Eye (tissue), 1 donor: ENCODE measurements at regions not wholly inside any gene's neighbourhood (a gene's known extent, or its start where the extent isn't known, plus 50 kb on each side); places are given as distances from the start of the nearest gene placed in this dataset.

Experiments
- DNase-seq: peaks from one replicate; pipeline ENCODE4 v3.0.0-alpha.2; 2015

DNA sequence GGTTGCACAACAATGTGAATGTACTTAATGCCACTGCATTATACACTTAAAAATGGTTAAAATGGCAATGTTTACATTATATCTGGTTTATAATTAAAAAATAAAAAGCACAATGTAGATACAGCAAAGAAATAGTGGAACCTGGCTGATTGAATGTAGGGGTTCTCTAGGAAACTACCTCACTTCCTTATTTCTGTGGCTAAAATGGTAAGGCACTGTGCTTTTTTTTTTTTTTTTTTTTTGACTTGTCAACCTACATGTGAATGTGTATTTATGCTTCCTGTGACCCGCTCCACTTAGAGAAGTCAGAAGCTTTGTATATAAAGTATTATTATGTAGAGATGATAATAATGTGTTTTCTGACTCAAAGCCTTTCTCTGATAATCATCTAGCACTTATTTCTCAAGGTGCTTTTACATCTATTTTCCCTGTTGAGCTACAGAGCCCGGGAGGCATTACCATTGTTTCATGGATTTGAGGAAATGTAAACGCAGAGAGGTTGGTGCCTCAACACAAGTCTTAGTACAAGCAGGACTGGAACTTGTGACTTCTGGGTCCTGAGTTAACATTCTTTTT, 55.0 kb downstream of the SOX4 start:
- DNase-seq = no peak

- DNase-seq = no peak
These were observed 59.8 kb downstream of the SOX4 start for GRCh38 chr6:21653323-21653722.

DNA sequence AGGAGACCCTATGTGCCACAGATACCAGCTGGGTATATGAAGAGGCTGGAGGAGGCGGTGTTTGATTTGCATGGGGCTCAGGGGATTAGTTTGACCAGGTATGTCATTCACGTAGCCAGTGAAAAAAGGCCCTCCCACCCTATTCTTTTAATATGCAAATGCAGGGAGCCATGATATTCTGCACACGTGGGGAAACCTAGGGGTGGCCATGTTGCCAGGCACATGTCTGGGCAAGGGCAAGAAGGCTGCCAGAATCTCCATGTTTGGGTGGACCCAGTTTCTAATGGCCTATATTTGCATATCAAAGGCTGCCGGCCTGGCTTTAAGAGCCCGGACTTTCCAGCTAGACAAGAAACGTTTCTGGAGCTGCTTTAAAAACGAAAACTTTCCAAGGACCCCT, 60.4 kb downstream of the SOX4 start:
- DNase-seq = no peak

GRCh38 chr6:21654361-21654760, 60.8 kb downstream of the SOX4 start:
- no peak for DNase-seq

- DNase-seq = no peak
These were observed 70.4 kb downstream of the SOX4 start for GRCh38 chr6:21663966-21664313.

GRCh38 chr6:21664314-21665109, 71.0 kb downstream of the SOX4 start:
- peak; percentile 87 for DNase-seq

DNA sequence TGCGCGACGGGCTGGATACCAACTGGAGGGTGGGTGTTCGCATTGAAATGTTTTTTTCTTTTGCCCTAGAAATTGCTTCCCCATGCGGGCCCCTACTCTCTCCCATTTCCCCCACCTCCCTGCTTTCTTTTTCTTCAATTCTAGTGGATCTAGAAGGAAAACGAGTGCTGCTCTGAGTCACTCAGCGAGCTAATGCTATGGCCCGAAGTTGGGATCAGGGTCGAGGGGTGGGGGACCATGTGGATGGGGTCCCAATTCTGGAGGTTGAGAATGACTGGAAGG, 71.5 kb downstream of the SOX4 start:
- DNase-seq = peak; percentile 78

DNA sequence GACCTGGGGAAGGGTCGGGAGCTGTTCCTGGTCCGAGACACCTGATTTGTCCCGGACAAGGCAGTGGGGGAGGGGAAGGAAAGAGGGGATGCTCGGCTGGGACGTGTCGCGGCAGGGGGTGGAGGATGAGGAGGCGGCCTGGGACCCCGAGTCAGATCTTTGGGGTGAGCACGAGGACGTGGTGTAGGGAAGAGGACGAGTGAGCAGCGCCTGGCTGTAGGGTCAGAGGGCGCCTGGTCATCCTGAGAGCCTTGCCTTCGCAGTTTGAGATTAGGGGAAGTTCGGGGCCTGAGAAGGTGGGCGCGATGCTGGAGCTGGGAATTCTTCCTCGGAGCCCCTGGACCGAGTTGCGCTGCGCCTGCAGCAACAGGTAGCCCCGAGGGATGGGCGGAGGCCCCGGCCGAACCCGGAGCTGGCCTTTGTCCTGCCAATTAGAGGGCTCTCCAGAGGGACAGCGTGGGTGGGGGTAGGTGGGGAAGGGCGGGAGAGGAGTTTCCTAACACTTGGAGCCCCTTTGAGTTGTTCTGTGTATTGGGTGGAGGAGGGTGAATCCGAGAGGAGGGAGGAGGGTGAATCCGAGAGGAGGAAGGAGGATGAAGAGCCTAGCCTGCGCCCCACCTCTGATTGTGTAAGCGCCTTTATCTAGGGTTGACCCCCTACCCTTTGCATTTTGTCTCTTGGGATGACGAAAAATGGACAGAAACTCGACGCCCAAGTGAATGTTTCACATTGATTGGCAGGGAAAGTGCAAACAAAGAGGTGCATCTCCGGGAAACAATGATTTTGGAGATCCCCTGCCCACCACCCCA, 72.0 kb downstream of the SOX4 start:
- peak; percentile 78 for DNase-seq

DNA sequence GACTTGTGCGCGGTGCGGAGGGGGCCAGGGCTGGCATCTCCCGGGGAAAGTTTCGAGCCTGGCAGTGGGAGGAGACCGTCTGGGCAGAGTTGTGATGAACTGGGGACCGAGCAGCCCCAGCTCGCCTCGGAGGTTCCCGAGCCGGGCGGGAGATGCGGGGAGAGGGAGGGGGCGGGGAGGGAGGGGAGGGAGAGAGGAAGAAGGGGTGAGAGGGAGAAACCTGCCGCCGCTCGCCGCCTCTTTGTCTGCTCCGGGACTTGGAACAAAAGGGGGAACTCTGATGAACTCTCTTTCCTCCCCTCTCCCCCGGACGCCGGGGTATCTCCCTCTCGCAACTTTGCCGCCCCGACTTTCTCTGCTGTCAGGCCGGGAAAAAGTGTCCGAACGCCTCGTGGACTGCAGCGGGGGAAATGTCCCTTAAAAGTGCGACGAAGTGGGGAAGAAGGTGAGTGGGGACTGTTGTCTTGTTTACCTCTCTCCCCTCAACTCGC, 72.7 kb downstream of the SOX4 start:
- DNase-seq = peak; percentile 81

- DNase-seq = peak; percentile 82
These were observed 73.5 kb downstream of the SOX4 start for GRCh38 chr6:21666853-21667681.

DNA sequence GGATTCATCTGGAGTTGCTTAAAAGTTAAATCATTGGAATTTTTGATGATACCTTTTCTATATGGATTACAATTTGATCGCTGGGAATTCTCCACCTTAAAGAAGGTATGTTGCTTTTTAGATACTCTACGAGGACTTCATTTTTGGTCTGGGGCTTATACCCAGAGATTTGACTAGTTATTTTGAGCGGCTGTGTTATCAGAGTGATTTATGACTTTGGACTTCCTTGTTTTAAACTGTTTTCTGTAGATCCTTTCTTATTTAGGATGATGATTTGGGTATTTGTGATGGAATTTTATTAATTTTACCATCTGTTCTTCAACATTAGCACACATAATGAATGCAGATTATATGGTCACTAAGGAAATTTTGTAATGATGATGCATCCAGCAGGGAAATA, 75.2 kb downstream of the SOX4 start:
- DNase-seq = no peak

DNA sequence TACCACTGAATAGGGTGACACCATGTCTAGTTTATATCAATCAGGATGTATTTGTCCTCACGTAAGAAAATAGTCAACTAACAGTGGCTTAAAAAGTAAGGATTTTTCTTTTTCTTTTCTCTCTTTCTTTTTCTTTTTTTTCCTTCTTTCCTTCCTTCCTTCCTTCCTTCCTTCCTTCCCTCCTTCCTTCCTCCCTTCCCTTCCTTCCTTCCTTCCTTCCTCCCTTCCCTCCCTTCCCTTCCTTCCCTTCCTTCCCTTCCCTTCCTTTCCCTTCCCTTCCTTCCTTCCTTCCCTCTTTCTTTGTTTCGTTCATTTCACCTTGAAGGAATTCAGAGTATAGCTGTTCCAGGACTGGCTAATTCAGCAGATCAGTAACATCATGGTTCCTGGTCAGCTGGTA, 83.2 kb downstream of the SOX4 start:
- no peak for DNase-seq

GRCh38 chr6:21678990-21679389, 85.4 kb downstream of the SOX4 start:
- DNase-seq = no peak

DNA sequence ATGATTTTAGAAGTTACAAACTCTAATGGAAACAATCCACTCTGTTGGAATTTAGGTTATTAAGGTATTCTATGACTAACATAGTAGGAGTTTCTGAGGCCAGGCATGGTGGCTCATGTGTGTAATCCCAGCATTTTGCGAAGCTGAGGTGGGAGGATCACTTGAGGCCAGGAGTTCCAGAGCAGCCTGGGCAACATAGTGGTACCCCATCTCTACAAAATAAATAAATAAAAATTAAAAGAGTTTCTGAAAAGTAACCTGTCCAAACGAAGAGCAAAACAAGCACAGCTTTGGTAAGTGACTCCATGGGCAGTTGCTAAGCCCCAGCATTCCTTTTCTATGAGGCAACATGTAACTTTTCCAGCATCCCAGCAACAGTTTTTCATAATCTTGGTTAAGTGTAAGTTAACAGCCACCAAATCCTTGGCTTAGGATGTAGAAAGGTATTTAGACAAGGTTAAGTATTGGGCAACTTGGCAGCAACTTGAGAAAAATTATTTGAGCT, 86.3 kb downstream of the SOX4 start:
- DNase-seq = peak; percentile 23

DNA sequence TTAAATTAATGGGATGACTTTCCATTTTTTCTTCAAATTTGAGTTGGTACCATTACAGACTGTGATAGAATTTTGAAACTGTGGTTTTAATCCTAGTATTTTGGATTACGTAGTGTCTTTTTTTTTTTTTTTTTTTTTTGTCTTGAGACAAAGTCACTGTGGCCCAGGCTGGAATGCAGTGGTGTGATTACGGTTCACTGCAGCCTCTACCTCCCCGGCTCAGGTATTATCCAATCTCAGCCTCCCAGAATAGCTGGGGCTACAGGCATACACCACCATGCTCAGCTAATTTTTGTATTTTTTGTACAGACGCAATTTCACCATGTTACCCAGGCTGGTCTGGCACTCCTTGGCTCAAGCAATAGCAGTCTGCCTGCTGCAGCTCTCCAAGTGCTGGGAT, 87.1 kb downstream of the SOX4 start:
- no peak for DNase-seq

- DNase-seq = no peak
These were observed 96.9 kb downstream of the SOX4 start for GRCh38 chr6:21690489-21690888.

- no peak for DNase-seq
These were observed 98.3 kb downstream of the SOX4 start for GRCh38 chr6:21691685-21692346.

DNA sequence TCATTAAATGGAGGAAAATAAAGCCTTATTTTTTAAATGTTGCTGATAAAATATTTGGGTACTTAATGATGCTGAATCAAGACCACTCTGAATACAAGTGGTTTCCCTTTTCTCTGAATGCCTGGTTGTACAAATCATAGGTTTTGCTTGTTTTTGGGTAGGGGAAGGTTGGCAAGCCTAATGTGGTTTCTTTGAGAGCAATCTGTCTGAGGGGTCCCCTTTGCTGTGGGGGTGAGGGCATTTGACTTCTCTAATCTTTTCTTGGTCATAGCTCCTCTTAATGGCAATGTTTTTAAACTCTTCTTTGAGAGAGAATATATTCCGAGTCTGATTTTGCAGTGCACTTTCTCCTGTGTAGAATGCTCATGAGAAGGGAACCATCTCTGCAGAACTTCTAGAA, 99.2 kb downstream of the SOX4 start:
- DNase-seq = no peak

- no peak for DNase-seq
These were observed 100.6 kb downstream of the SOX4 start for GRCh38 chr6:21694168-21694567.

DNA sequence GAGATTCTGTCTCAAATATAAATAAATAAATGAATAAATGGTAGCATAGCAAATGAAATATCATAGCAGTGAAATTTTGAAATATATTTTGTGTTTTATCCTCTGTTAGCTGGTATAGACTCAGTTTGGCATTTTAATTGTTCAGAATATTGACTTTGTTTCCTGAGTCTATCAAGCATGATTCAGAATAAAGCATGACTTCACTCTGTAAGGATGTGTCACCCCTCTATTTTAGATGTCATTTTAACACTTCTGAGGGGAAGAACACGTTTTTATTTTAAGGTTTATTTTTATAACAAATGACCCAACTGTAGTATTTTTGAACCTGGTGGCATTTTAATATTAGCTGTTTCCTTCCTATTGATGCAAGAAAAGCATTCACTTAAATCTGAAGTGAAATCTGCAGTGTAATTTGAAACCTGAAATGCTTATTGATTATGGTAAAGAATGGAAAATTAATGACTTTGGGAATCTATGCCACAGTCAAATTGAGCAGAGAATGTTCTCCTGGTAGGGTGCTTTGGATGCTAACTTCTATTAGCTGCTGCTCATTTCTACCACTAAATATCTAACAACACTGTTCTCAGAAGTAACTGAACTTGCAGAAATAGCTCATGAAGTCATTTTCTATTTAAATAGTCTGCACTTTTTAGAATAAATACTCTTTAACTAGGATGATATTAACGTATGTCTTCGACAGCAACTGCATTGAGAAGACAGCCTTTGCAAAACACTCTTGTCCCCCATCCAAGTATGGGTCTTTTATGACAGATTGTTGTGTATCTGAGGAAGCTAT, 114.2 kb downstream of the SOX4 start:
- DNase-seq = no peak

DNA sequence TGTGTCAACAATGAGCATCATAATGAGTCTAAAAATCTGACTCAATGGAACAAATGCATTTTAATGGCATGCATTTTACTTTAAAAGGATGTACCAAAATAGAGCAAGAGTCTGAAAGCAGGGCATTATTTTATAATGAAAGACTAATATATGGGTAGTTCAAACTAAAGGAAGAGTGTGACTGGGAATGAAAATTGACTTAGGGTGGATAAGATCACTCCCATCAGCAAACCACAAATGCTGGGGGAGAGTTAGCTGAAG, 114.7 kb downstream of the SOX4 start:
- no peak for DNase-seq

DNA sequence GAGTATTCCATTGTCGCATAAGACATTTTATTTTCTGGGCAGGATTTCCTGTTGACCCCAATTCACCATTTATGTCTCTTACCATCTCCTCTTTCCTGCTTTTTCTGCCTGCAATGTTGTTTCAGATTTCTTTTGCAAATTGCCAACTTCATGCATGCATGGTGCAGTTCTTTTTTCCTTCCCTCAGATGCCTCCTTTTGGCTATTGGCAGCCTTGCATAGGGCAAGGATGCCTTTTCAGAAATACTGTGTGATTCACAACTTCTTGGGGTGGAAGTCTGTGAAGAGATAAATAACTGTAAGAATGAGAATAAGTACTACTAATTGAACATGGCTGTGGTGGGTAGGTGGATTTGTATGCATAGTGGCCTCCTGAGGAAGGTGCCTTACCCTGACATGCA, 116.7 kb downstream of the SOX4 start:
- DNase-seq = no peak
